ENCODE measurements at regions not wholly inside any gene's neighbourhood (a gene's known extent, or its start where the extent isn't known, plus 50 kb on each side); places are given as distances from the start of the nearest gene placed in this dataset.

DNA sequence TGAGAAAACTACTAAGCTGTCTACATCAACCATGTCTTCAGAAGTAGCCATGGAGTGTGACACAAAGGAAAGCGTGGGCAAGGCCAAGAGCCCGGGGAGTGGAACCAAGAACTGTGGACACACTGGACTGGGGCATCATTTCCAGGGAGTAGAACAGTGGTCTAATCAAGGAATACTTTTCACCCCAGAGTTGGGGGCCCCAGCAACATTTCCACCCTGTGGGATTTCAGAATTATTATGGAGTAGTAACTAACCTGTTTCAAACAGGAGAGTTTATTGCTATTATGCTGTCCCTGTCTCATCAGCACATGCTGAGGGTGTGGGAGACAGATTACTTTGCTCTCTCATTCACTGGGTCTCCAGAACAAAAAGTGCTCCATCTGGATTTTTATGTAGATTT, 58.0 kb upstream of the FSTL4 start:
- WGBS, 2 experiments (ENCODE audit: insufficient coverage in 2 of 2) = 90 to 100% methylated on average over 1 to 2 of the region's 2 CpGs
- no peak overlapping the region for H3K27ac ChIP-seq (ENCODE audit: low read depth, low read length, severe bottlenecking)
- no peak overlapping the region for H3K4me3 ChIP-seq (ENCODE audit: extremely low read depth, insufficient read depth, low read length, poor library complexity, severe bottlenecking)
- H3K4me1 ChIP-seq (ENCODE audit: control insufficient read depth, insufficient read depth, low read length, poor library complexity, severe bottlenecking) = no peaks in the 10 kb centered on the region
- H3K9me3 ChIP-seq (ENCODE audit: control insufficient read depth, low read length) = peaks cover 13% of the 10 kb centered on the region
- no peaks in the 10 kb centered on the region for H3K36me3 ChIP-seq (ENCODE audit: control insufficient read depth, insufficient read depth, low read length)

- H3K36me3 ChIP-seq (ENCODE audit: control insufficient read depth, insufficient read depth, low read length) = no peaks in the 10 kb centered on the region
- no peak overlapping the region for H3K4me3 ChIP-seq (ENCODE audit: extremely low read depth, insufficient read depth, low read length, poor library complexity, severe bottlenecking)
- H3K9me3 ChIP-seq (ENCODE audit: control insufficient read depth, low read length) = peaks cover 13% of the 10 kb centered on the region
- no peaks in the 10 kb centered on the region for H3K4me1 ChIP-seq (ENCODE audit: control insufficient read depth, insufficient read depth, low read length, poor library complexity, severe bottlenecking)
- no peak overlapping the region for H3K27ac ChIP-seq (ENCODE audit: low read depth, low read length, severe bottlenecking)
- WGBS, 2 experiments (ENCODE audit: insufficient coverage in 2 of 2) = 79 to 92% methylated on average over 5 to 6 of the region's 6 CpGs
These were observed 57.1 kb upstream of the FSTL4 start for GRCh38 chr5:133669472-133669871.

DNA sequence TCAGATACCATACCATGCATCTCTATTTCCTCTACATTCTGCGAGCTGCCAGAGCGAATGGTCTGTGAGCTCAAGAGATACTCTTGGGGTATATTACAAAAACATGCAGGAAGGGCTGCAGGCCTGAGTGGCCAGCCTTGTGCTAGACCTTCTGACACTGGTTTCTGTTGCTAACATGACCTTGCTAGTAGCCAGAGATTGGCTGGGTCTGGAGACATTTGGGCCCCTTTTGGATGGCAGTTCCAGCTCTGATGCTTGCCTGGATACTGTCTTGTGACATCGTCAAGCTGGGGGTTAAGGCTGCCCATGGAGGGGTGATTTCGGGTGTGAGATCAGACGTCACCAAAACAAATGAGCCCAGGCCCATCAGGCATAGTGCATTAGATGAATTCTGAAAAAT, 56.1 kb upstream of the FSTL4 start:
- H3K4me3 ChIP-seq (ENCODE audit: extremely low read depth, insufficient read depth, low read length, poor library complexity, severe bottlenecking) = no peak overlapping the region
- no peak overlapping the region for H3K27ac ChIP-seq (ENCODE audit: low read depth, low read length, severe bottlenecking)
- H3K4me1 ChIP-seq (ENCODE audit: control insufficient read depth, insufficient read depth, low read length, poor library complexity, severe bottlenecking) = no peaks in the 10 kb centered on the region
- H3K36me3 ChIP-seq (ENCODE audit: control insufficient read depth, insufficient read depth, low read length) = no peaks in the 10 kb centered on the region
- peaks cover 13% of the 10 kb centered on the region for H3K9me3 ChIP-seq (ENCODE audit: control insufficient read depth, low read length)
- WGBS, 2 experiments (ENCODE audit: insufficient coverage in 2 of 2) = 95 to 96% methylated on average over 4 to 5 of the region's 5 CpGs

DNA sequence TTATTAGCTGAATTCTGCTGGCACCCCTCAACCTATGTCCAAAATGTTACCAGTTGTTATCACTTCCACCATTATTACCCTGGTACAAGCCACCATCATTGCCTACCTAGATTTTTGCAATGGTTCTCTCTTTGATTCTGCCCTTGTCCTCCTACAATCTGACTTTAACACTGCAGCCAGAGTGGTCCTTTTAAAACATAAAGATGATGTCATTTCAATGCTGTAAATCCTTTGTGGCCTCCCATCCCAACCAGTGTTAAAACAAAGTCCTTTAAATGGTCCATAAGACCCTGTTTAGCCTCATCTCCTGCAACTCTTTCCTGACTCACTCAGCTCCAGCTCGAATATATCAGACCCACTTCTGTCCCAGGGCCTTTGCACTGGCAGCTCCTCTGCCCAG, 54.9 kb upstream of the FSTL4 start:
- 55 to 57% methylated on average over 1 of the region's 1 CpG for WGBS, 2 experiments (ENCODE audit: insufficient coverage in 2 of 2)
- Histone ChIP-seq H3K9me3 (ENCODE audit: control insufficient read depth, low read length) (peaks cover 12% of the 10 kb centered on the region), H3K4me3 (ENCODE audit: extremely low read depth, insufficient read depth, low read length, poor library complexity, severe bottlenecking) (no peak overlapping the region), H3K27ac (ENCODE audit: low read depth, low read length, severe bottlenecking) (no peak overlapping the region), H3K4me1 (ENCODE audit: control insufficient read depth, insufficient read depth, low read length, poor library complexity, severe bottlenecking) (no peaks in the 10 kb centered on the region), H3K36me3 (ENCODE audit: control insufficient read depth, insufficient read depth, low read length) (no peaks in the 10 kb centered on the region)

GRCh38 chr5:133665571-133665970, 53.2 kb upstream of the FSTL4 start:
- Histone ChIP-seq H3K4me1 (ENCODE audit: control insufficient read depth, insufficient read depth, low read length, poor library complexity, severe bottlenecking) (no peaks in the 10 kb centered on the region), H3K9me3 (ENCODE audit: control insufficient read depth, low read length) (peaks cover 2% of the 10 kb centered on the region), H3K4me3 (ENCODE audit: extremely low read depth, insufficient read depth, low read length, poor library complexity, severe bottlenecking) (no peak overlapping the region), H3K36me3 (ENCODE audit: control insufficient read depth, insufficient read depth, low read length) (no peaks in the 10 kb centered on the region), H3K27ac (ENCODE audit: low read depth, low read length, severe bottlenecking) (no peak overlapping the region)
- WGBS, 2 experiments (ENCODE audit: insufficient coverage in 2 of 2) = 89 to 96% methylated on average over 3 of the region's 3 CpGs

DNA sequence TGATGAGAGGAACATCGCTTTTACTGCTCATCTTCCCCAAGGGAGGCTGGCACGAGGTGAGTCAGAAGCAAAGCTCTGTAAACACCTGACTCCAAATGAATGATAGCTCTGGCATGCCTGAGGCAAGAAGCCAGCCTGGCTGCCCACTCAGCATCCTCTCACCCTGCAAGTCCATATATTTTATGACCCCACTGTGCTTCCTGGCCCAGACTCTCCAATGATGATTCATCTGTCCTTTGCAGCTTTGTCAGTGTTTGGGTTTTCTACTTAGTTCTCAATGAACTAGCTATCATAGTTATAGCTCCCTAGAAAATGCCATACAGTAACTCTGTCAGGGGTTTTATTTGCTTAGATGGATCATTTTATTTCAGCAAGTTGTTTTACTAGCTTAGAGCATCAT, 52.1 kb upstream of the FSTL4 start:
- Histone ChIP-seq H3K27ac (ENCODE audit: low read depth, low read length, severe bottlenecking) (no peak overlapping the region), H3K4me1 (ENCODE audit: control insufficient read depth, insufficient read depth, low read length, poor library complexity, severe bottlenecking) (no peaks in the 10 kb centered on the region), H3K4me3 (ENCODE audit: extremely low read depth, insufficient read depth, low read length, poor library complexity, severe bottlenecking) (no peak overlapping the region), H3K36me3 (ENCODE audit: control insufficient read depth, insufficient read depth, low read length) (no peaks in the 10 kb centered on the region), H3K9me3 (ENCODE audit: control insufficient read depth, low read length) (no peaks in the 10 kb centered on the region)
- 86 to 100% methylated on average over 1 to 2 of the region's 2 CpGs for WGBS, 2 experiments (ENCODE audit: insufficient coverage in 2 of 2)

GRCh38 chr5:133663397-133664054, 51.2 kb upstream of the FSTL4 start:
- no peak overlapping the region for H3K27ac ChIP-seq (ENCODE audit: low read depth, low read length, severe bottlenecking)
- H3K4me3 ChIP-seq (ENCODE audit: extremely low read depth, insufficient read depth, low read length, poor library complexity, severe bottlenecking) = no peak overlapping the region
- 89 to 93% methylated on average over 4 to 6 of the region's 7 CpGs for WGBS, 2 experiments (ENCODE audit: insufficient coverage in 2 of 2)
- H3K4me1 ChIP-seq (ENCODE audit: control insufficient read depth, insufficient read depth, low read length, poor library complexity, severe bottlenecking) = no peaks in the 10 kb centered on the region
- no peaks in the 10 kb centered on the region for H3K9me3 ChIP-seq (ENCODE audit: control insufficient read depth, low read length)
- no peaks in the 10 kb centered on the region for H3K36me3 ChIP-seq (ENCODE audit: control insufficient read depth, insufficient read depth, low read length)

- Histone ChIP-seq H3K4me3 (ENCODE audit: extremely low read depth, insufficient read depth, low read length, poor library complexity, severe bottlenecking) (no peak overlapping the region), H3K4me1 (ENCODE audit: control insufficient read depth, insufficient read depth, low read length, poor library complexity, severe bottlenecking) (no peaks in the 10 kb centered on the region), H3K36me3 (ENCODE audit: control insufficient read depth, insufficient read depth, low read length) (no peaks in the 10 kb centered on the region), H3K27ac (ENCODE audit: low read depth, low read length, severe bottlenecking) (no peak overlapping the region), H3K9me3 (ENCODE audit: control insufficient read depth, low read length) (no peaks in the 10 kb centered on the region)
- 65 to 70% methylated on average over 3 to 4 of the region's 4 CpGs for WGBS, 2 experiments (ENCODE audit: insufficient coverage in 2 of 2)
These were observed 50.2 kb upstream of the FSTL4 start for GRCh38 chr5:133662578-133662977.
